Transverse colon (tissue), 4 donors: ENCODE measurements at regions not wholly inside any gene's neighbourhood (a gene's known extent, or its start where the extent isn't known, plus 50 kb on each side); places are given as distances from the start of the nearest gene placed in this dataset.

Experiments used
- CTCF ChIP-seq, 5 experiments: fragments of 200-600 bp in 3 of 5; fragments of 450-650 bp in 2 of 5; sonication (generic) in 3 of 5; IDR thresholded peaks; 1 replicate in 2 of 5; 2 replicates in 3 of 5; pipeline ENCODE4 v1.5.1; 2016 to 2017; ENCODE audit warnings: antibody characterized with exemption in 5 of 5, inconsistent platforms in 3 of 5, mild to moderate bottlenecking in 2 of 5, moderate library complexity in 1 of 5
- POLR2A ChIP-seq: fragments of 450-650 bp; IDR thresholded peaks from one replicate; pipeline ENCODE4 v1.6.1; 2016; ENCODE audit warnings: antibody characterized with exemption, mild to moderate bottlenecking, moderate library complexity
- POLR2AphosphoS5 ChIP-seq, 3 donors: sonication (generic); formaldehyde crosslinking; IDR thresholded peaks; one replicate each; pipeline ENCODE4 v1.6.1; 2016; ENCODE audit warnings: antibody characterized with exemption in 3 of 3

GRCh38 chr1:192008281-192008825, 149.9 kb upstream of the RGS18 start:
- no peak for TF ChIP-seq CTCF (IDR thresholded peaks at IDR 0.05)
- TF ChIP-seq POLR2A, result no peak
- TF ChIP-seq POLR2AphosphoS5 (IDR thresholded peaks at IDR 0.05), result no peak
